ENCODE measurements at regions not wholly inside any gene's neighbourhood (a gene's known extent, or its start where the extent isn't known, plus 50 kb on each side); places are given as distances from the start of the nearest gene placed in this dataset.

DNA sequence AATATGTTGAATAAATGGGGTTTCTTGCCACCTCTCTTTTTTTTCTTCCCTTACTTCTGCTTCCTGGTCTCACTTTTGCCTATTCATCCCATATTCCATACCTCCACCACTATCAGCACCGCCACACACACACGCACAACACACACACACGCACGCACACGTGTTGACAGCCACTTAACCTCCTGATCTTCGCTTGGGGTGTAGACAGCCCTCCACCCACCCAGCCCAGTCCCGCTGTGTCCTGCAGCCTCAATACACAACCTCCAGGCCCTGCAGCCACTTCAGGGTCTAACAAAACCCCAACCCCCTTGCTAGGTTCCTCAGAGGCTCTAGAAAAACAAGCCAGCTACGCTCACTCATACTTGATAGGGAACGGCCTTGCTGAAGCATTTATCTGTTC is 72.3 kb downstream of the LINC00237 start:
- DNase-seq = no peak

DNA sequence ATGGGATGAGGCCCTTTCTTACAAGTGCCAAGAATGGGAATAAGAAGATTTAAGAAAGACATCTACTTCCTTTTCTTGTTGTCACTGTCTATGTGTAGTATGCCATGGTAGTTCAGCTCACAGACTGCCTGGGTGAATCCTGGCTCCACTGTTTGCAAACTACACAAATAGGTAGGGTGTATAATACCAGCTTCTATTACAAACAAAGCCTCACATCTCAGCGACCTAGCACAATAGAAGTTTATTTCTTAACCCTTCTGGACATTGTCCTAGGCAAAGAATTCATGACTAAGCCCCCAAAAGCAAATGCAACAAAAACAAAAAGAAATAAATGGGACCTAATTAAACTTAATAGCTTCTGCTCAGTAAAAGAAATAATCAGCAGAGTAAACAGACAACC is 74.5 kb downstream of the LINC00237 start:
- DNase-seq = no peak

DNA sequence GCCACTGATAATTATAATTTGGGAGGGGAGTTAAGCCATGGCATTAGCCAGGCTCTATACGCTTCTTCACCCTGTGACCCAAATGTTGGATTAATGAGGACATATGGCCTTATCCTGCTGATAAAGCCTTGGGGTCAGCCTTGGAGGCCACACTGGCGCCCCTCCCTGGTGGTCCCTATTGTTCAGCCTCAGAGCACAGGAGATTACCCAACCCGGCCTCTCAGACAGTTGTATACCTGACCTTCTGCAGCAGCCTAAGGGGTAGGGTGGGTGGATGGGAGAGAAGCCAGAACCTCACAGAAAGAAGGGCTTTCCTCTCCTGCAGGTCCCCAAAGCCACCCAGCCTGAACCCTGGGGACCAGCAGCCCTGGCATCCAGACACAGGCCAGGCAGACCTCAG is 76.8 kb downstream of the LINC00237 start:
- DNase-seq = no peak

DNA sequence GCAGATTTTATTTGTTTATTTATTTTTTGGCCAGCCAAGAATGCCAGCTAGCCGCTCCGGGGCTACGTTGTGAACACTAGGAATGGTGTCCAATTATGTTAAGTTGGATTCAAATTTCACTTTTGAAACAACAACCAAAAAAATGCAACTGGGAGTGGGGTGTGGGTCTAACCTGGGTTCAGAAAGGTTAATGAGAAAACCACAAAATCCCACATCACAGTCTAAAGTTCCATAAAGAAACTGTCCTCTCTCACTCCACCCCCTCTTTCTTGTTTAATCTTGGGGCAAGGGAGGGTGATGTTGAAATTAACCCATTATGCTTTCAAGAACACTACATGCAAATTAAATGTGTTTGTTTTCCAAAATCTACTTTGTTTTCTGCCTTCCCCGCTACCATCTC is 77.2 kb downstream of the LINC00237 start:
- no peak for DNase-seq

DNA sequence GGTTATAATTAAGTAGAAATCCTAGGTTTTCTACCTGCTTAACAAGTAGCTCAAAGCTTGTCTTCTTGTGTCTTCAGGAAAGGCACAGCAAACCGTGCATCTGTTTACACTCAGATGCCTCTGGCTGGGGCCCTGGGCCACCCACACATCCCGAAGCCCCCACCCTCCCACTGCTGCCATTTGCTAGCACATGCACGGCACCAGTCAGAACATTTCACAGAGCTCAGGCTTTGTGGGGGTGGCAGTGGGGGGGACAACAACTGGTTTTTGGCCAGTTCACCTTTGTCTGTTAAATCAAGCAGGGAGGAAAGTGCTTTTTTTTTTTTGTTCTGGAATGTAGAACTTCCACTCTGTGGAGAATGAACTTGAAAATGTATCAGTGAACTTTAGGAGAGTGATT is 77.7 kb downstream of the LINC00237 start:
- no peak for DNase-seq

DNA sequence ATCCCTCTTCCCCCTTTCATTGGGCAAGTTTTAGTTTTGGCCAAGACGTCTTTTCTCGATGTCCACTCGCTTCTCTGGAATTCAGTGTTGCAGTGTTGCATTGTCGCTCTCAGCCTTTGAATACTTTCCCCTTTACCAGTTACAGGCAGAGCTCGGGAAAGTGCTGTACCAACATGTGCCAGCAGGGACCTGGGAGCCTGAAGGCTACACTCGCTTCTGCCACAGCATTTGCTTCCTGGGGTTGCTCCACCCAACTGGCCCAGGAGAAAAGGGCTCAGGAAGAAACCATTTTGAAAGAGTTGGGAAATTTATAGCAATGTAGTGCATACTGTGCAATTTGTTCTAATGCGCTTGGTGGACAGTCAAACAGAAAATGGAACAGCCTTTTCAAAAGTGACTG is 78.6 kb downstream of the LINC00237 start:
- no peak for DNase-seq

DNA sequence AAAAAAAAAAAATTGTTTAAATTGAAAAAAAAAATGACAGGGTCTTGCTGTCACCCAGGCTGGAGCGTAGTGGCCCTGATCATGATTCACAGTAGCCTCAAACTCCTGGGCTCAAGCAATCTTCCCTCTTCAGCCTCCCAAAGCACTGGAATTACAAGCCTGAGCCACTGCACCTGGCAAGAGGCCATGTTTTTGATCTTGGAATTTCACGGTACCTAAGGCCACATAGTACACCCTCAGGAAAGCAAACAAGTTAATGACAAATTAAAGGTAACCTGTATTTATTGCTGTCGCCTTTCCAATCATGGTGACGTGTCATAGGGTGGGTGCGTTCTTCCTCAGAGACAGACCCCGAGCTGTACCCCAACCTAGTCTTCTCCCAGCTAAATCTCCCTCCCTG is 79.2 kb downstream of the LINC00237 start:
- DNase-seq = no peak

DNA sequence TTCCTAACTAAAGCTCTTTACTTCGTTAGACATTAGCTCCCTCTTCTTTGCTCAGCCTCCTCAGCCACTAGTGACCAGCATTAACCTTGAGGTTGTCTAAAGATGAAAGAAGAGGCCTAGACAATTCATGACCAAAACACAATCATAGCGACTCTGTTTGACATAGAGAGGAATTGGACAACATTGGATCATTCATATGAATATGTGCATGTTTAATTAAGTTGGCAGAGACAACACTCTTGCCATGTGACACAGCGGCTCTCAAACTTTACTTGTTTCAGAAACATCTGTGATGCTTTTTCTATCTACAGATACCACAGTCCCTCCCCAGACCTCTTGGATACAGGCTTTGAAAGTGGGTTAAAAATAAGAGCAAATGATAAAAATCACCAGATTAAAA is 81.7 kb downstream of the LINC00237 start:
- no peak for DNase-seq

DNA sequence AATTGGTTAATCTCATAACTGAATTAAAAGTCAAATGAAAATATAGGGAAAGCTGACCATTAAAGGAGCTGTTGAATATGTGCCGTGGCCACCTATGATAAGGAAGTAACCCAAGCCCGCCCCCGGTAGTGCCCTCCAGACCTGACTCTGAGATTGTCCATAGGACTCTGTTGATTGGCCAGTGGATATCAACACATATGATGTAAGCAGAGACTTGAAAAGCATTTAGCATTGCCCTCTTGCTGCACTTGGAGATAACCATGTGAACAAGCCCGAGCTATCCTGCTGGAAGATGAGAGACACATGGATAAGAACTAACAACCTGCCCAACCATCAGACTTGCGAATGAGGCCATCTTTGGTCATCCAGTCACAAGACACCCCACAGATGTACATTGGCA is 83.2 kb downstream of the LINC00237 start:
- no peak for DNase-seq

DNA sequence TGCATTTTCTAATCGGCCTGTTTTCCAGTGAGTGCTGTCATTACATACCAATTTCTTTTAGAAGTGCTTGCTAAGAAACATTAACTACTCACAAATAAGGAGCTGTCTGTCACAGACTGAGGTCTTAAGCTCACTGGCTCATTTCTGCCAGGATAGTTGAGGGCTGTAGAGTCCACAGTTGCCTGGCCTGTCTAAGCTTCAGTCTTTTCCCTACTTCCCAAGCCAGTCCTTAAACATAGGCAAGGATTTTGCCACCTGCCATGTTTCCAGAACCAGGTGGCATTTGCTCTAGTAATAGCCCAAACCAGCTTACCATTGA is 84.7 kb downstream of the LINC00237 start:
- DNase-seq = no peak

DNA sequence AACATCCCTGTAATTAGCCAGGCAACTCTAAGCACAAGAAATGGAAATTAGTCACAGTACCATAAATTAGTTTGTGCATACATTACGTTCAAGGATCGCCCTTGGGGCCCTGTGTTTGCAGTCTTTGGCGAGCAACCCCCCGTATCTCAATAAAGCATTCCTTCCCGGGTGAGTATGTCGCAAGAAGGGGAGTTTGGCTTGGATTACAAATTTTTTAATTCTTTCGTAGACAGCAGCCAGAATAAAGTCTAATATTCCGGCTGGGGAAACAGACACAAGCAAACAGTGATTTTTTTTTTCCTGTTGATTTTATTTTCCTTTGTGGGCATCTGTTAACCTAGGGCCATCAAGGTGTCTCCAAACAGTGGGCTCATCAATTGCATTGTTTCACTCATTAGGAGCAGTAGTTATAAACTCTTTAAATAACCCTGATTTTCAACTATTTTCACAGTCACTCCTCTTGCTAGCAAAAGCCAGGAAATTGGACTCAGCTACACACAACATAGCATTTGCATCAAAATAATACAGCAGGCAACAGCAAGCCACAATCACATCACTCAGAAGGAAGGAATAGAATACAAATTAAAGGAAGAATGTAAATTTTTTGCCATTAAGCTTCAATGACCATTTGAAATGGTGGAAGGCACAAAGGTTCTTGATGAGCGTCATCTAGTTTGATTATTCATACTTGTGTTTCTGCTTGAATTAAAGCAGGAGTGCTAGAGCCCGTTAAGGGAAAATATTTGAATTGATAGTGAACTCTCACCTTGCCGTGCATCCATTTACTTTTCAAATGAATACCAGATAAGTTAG is 85.3 kb downstream of the LINC00237 start:
- DNase-seq = no peak

DNA sequence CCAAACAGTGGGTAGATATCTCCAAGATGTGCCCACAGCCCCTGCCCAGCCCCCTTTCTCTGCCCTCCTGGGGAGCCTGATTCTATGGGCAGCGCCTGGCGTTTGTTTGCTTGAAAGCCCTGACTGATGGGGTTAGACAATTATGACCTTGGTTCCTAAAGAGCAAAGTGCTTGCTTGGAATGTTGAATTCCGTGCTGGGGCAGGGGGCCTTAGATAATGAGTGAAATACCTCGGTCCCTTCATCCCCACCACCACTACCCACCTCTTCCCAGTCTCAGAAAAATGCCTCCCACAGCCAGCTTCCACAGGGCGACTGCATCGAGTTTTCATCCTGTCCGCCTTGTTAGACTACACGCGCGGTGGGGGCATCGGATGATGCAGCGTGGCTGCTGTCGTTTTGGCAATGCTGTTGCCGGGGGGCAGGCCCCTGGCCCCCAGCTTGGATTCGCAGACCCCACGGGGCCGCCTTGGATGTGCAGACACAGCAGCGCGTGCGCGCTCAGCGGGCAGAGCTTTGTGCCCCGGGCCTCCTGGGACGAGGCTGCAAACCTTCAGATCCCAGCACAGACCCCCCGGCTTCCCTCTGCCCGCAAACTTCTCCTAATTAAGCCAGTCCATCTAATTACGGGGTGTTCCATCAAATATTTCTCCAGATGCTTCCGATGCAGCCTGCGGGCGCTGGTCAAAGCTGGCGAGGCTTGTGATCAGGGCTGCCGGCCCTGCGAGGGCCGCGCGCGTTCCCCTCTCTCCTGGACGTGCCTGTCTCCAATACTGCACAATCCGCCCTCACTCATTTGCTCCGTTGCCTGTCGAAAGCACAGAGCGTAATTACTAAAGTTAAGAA is 86.1 kb downstream of the LINC00237 start:
- DNase-seq = no peak

DNA sequence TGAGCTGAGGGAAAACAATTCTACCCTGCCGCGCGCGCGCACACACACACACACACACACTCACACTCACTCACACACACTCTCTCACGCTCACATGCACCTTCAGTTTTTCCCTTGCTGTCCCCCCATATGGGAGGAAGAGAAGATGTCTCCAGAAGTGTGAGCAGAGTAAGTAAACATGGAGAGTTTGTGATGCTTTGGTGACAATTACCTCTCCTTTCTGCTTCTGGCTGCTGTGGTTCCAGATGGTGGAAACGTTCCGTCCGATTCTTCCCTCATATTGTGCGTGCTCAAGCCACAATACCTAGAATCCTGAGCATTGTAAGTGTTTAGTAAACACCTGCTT is 86.7 kb downstream of the LINC00237 start:
- no peak for DNase-seq

DNA sequence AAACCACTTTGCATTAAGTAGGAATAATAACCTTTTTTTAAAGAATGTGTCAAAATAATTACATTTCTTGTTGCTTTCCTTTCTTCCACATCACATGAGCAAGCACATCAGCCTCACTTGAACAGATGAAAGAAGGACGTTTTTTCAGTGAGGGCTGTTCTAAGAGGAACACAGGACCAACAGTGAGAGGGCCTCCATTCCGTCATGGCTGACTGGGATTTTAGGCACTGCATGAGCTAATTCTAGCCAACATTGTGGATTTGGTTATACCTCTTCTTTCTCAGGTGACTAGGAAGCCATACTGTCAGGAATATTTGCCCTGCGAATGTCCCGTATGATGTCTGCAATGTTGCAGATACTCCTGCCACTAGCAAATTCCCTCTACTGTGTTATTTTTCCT is 87.6 kb downstream of the LINC00237 start:
- no peak for DNase-seq

DNA sequence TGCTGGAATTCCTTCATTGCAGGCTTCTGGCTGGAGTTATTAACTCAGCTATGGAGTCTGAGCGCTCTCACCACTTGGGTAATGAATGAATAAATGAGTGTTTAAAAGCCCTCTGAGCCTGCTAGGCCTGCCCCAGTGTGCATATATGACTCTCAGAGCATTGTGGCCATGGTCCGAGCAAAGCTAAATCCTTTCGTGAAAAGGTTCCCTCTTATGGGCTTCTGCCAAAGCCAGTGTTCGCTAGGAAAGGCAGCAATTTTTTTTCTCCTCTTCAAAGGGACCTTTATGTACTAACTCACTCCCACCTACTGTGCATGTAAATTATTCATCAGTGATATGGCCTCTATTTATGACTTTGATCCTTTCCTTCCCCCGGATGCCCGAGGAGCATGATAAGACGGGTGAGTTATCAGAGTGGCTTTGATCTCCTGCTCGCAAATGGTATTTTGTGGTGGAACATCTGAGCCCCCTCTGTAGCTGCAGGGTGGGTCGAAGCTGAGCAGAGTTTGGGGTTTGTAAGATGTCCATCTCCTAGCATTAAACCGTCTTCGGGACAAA is 88.6 kb downstream of the LINC00237 start:
- DNase-seq = no peak

DNA sequence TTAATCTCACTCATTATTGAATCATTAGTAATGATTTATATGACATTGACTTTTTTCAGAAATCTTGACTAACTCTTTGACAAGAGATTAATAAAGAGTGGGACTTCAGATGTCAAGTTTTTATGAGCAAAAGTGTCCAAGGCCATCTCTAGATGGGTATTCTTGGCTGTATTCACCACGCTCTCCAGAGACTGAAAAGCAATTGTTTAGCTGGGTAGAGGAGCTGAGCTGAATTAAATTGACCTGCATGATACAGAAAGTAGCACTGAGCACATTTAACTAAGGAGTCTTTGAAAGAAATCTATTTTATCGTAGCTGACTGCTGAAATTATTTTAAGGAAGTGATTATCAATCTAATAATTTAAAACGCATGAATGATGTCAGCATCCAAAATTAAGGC is 89.4 kb downstream of the LINC00237 start:
- no peak for DNase-seq

DNA sequence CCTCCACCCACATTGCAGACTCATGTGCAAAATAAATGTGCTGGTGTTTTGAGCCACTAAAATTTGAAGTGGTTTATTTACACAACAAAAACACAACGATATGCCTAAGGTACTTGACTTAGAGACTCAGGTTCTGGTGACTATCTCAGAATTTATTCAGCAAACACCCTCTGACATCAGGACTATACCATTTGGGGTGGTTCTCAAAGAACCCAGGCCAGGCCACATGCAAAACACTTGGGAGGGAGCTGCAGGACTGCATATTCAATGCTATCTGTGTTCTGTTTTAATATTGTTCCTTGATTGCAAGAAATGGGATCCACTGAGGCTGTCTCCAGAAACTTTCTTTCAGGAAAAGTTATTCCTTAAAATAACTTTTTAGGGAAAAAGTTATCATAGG is 91.6 kb downstream of the LINC00237 start:
- no peak for DNase-seq

DNA sequence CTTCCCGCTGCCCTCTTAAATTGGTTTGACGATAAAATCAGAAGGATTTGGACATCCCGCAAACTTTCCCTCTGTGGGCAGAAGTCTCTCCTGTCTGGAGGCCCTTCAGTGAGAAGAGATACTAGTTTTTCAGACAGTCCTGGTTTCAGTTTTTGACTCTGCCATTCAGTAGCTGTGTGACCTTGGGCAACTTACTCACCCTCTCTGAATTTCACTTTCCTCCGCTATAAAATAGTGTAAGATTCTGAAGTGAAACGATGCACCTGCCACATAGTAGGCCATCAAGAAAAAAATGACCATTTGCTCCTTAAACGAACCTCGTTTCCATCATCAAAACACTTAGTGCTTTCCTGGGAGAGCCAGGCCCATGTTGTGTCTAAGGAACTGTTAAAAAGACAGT is 97.2 kb downstream of the LINC00237 start:
- no peak for DNase-seq

DNA sequence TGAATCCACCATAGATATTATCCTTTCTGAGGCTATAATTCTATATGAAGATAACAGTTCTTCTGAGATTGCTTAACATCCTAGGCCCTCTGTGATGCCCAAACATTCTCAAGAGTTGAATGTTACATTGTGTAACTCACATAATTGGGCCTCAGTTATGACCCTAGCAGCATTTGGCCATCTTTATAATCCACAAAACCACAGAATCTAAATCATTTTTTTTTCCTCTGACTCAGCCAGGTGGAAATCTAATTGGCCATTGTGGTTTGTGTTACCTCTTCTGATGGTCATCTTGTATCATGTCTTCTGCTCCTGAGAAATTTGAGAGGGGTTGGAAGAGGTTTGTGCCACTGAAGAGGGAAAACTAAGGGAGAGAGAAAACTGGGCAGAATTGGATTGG is 99.5 kb downstream of the LINC00237 start:
- DNase-seq = no peak

DNA sequence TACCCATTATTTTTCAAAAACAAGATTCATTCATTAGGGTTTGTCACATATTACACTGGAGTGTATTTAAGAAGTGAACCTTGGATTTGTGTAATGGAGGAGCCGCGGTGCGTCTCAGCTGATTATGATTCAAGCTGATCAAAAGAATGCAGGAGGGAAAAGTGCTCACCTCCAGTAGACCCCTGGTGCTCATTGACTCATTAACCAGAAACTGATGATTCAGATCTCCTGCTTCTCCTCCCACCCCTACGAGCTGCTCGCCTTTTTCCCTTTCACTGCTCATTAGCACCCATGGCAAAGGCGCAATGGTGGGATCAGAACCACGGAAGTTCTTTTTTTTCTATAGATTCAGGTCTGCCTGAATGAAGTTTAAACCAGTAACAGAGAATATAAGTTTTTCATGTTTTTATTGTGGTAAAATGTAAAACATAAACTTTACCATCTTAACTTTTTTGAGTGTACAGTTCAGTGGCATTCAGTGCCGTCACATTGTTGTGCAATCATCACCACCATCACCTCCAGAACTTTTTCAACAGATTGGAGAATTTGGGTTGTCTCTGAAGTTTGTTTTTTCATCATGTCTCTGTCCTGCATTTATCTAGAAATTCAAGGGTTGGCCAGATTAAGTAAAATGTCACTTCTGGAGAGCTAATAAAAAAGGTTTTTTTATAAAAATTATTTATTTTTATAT is 101.6 kb downstream of the LINC00237 start:
- no peak for DNase-seq

DNA sequence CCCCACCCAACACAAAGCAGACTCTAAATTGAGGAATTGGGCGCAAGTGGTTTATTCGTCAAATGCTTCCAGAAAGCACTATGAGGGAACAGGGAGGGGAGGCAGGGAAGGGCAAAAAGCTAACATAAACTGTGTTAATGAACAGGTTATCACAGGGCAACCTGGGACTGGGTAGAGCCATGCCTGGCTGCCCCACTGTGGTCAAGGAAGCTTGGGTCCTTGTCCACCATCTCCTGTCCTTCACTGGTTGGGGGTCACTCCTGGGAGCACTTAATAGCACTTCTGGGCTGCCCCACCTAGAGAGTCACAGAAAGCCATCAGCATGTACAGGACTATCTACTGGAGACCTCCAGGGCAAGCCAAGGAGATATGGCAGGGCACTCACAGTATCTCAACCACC is 102.3 kb downstream of the LINC00237 start:
- no peak for DNase-seq

DNA sequence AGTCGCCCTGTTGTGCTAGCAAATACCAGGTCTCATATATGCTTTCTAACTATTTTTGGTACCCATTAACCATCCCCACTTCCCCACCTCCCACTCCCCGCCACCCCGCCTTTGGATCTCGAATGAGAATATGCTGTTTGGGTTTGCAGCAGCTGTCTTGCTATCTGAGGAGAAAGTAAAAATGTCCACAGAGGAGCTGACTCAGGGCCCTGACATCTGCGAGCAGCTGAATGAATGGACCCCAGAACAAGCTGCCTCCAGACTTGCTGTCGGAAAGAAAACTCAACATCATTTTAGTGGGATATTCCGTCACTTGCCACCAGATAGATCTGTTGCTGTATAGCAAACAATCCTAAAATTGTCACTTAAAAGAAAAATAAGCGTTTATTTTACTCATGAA is 103.7 kb downstream of the LINC00237 start:
- no peak for DNase-seq

DNA sequence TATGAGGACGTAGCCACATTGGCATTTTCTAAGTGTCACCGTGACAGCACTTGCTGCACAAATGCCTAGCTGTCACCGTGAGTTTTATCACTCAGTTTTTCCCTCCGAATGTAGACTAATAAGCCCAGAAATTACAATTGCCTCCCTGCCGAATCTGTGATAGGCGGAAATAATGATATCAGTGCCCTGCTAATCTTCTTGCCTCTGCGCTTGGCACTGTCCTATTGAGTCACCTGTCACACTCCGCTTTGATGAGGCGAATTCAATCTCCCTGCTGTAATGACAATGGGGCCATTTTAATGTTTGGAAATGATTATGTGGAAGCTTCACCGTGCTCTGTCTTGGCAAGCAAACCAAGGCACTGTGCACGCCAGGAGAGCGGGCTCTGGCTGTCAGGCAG is 112.8 kb downstream of the LINC00237 start:
- DNase-seq = no peak

Measured in NCI-H2171 (cell line).